ENCODE measurements at regions not wholly inside any gene's neighbourhood (a gene's known extent, or its start where the extent isn't known, plus 50 kb on each side); places are given as distances from the start of the nearest gene placed in this dataset.

- no peak for TF ChIP-seq CTCF (IDR thresholded peaks at IDR 0.05; ENCODE audit: borderline replicate concordance, extremely low read depth, insufficient read depth)
- intact Hi-C loops (cut with DNase I) = no loop called here
- no peaks in the 10 kb centered on the region for H3K36me3 ChIP-seq (ENCODE audit: control insufficient read depth in 2 of 3, insufficient read depth in 3 of 3, low read length in 3 of 3)
- no peaks in the 10 kb centered on the region for H3K9me3 ChIP-seq (ENCODE audit: control insufficient read depth in 2 of 3, insufficient read depth in 1 of 3, low read length in 3 of 3)
- H3K4me3 ChIP-seq (ENCODE audit: low read length in 3 of 3) = no peak overlapping the region
- H3K27me3 ChIP-seq (ENCODE audit: control insufficient read depth, insufficient read depth, low read length) = no peaks in the 10 kb centered on the region
- DNase-seq (no peak), FAIRE-seq (no peak)
- no peak overlapping the region for H3K9ac ChIP-seq (ENCODE audit: low read length in 3 of 3)
- no peak overlapping the region for H3K27ac ChIP-seq (ENCODE audit: low read depth in 2 of 2, low read length in 2 of 2)
- H3K4me1 ChIP-seq (ENCODE audit: control insufficient read depth in 2 of 3, insufficient read depth in 2 of 3, low read depth in 1 of 3, low read length in 3 of 3) = no peaks in the 10 kb centered on the region
These were observed 532.7 kb downstream of the CPS1 start for GRCh38 chr2:211089127-211089526.

DNA sequence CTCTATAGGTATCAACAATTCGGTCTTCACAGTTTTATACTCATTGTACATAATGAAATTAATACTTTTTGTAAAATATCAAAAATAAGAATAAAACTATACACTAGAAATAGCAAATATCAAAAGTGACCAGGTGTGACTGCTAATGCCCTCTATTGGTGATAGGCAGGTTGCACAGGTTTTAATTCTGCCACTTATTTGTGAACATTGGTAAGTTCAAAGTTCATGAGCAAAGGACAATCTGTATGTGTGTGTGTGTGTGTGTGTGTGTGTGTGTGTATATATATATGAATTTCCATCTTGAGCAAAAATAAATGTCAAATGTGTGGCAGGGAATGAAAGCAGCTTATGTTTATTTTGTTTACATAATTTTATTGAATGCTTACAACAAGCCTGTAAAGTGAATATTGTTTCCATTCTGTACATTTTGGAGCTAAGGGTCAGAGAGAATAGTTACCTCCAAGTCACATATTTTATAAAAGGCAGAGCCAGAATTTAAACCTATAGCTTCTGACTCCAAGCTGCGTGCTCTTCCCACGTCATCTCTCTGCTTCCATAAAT, 537.4 kb downstream of the CPS1 start:
- H3K4me3 ChIP-seq (ENCODE audit: low read length in 3 of 3) = no peak overlapping the region
- H3K9ac ChIP-seq (ENCODE audit: low read length in 3 of 3) = no peak overlapping the region
- no peaks in the 10 kb centered on the region for H3K36me3 ChIP-seq (ENCODE audit: control insufficient read depth in 2 of 3, insufficient read depth in 3 of 3, low read length in 3 of 3)
- DNase-seq = peak in 1 of 5 donors; percentile 4
- FAIRE-seq = peak; percentile 3
- H3K27ac ChIP-seq (ENCODE audit: low read depth in 2 of 2, low read length in 2 of 2) = no peak overlapping the region
- intact Hi-C loops (cut with DNase I) = no loop called here
- no peaks in the 10 kb centered on the region for H3K27me3 ChIP-seq (ENCODE audit: control insufficient read depth, insufficient read depth, low read length)
- TF ChIP-seq CTCF (IDR thresholded peaks at IDR 0.05; ENCODE audit: borderline replicate concordance, extremely low read depth, insufficient read depth) = peak; percentile 40
- peaks cover 0 to 9% (median 3%) of the 10 kb centered on the region in 3 donors for H3K9me3 ChIP-seq (ENCODE audit: control insufficient read depth in 2 of 3, insufficient read depth in 1 of 3, low read length in 3 of 3)
- no peaks in the 10 kb centered on the region for H3K4me1 ChIP-seq (ENCODE audit: control insufficient read depth in 2 of 3, insufficient read depth in 2 of 3, low read depth in 1 of 3, low read length in 3 of 3)

GRCh38 chr2:211103989-211104388, 547.6 kb downstream of the CPS1 start:
- Histone ChIP-seq H3K36me3 (ENCODE audit: control insufficient read depth in 2 of 3, insufficient read depth in 3 of 3, low read length in 3 of 3) (no peaks in the 10 kb centered on the region), H3K4me3 (ENCODE audit: low read length in 3 of 3) (no peak overlapping the region), H3K9me3 (ENCODE audit: control insufficient read depth in 2 of 3, insufficient read depth in 1 of 3, low read length in 3 of 3) (peaks cover 0 to 6% (median 0%) of the 10 kb centered on the region in 3 donors), H3K27ac (ENCODE audit: low read depth in 2 of 2, low read length in 2 of 2) (no peak overlapping the region), H3K9ac (ENCODE audit: low read length in 3 of 3) (no peak overlapping the region), H3K4me1 (ENCODE audit: control insufficient read depth in 2 of 3, insufficient read depth in 2 of 3, low read depth in 1 of 3, low read length in 3 of 3) (no peaks in the 10 kb centered on the region), H3K27me3 (ENCODE audit: control insufficient read depth, insufficient read depth, low read length) (no peaks in the 10 kb centered on the region)
- FAIRE-seq (no peak), DNase-seq (peak in 1 of 5 donors; percentile 18)
- intact Hi-C loops (cut with DNase I) = no loop called here
- no peak for TF ChIP-seq CTCF (IDR thresholded peaks at IDR 0.05; ENCODE audit: borderline replicate concordance, extremely low read depth, insufficient read depth)
